NCI-H2196 treated with DMSO at 0.1 percent for 48 hours (cell line): ENCODE measurements at regions not wholly inside any gene's neighbourhood (a gene's known extent, or its start where the extent isn't known, plus 50 kb on each side); places are given as distances from the start of the nearest gene placed in this dataset.

ENCODE experiments used
- DNase-seq: peaks from one replicate; lab custom pipeline; 2025; ENCODE audit not compliant: unreplicated experiment; lab: John Stamatoyannopoulos, UW

GRCh38 chr1:232891656-232892317, 58.6 kb upstream of the NTPCR start:
- DNase-seq = no peak

DNA sequence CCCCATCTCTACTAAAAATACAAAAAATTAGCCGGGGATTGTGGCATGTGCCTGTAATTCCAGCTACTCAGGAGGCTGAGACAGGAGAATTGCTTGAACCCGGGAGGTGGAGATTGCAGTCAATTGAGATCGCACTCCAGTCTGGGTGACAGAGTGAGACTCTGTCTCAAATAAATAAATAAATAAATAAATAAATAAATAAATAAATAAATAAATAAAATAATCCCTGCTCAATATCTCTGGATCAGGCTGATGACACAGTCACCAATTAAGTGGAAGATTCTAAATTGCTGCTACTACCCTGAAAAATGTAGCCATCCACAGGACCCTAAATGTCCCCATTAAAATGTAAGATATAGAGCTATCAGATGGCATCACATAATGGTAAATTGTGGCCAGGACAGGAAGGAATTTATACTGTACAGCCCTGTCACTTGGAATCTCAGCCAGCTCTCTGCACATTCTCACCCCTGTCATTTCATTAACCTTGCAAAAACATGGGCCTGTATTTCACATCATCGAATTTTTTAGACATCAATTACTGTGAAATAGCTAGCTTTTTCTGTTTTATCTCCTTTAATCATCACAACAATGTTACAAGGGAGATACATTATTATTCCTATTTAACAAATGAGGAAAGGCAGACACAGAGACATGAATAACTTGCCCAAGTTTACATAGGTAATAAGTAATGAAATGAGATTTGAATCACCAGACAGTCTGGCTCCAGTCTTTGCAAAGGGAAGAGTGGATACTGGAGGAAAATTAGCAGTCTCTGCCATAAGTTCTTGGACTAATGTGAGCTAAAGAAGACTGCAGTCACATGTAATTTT, 56.7 kb upstream of the NTPCR start:
- no peak for DNase-seq

GRCh38 chr1:232894436-232894835, 56.0 kb upstream of the NTPCR start:
- no peak for DNase-seq

GRCh38 chr1:232897949-232898465, 52.4 kb upstream of the NTPCR start:
- DNase-seq = no peak

- DNase-seq = no peak
These were observed 51.1 kb upstream of the NTPCR start for GRCh38 chr1:232899268-232899667.

GRCh38 chr1:232899839-232900238, 50.6 kb upstream of the NTPCR start:
- DNase-seq = no peak
